GM12878 (cell line): ENCODE measurements at regions not wholly inside any gene's neighbourhood (a gene's known extent, or its start where the extent isn't known, plus 50 kb on each side); places are given as distances from the start of the nearest gene placed in this dataset.

Source experiments
- ATAC-seq: fragments of 200-7000 bp; cut with Tn5 transposase; 3 replicates; pipeline ENCODE4 v1.9.1; 2020; ENCODE audit warnings: mild to moderate bottlenecking, moderate library complexity
- BruUV-seq: library from RNA; stranded (reverse); fragments of 400-500 nt; replicated peaks from 2 replicates; lab custom pipeline; 2021; lab: Mats Ljungman, UMichigan
- CTCF ChIA-PET: fragments of 300-600 bp; sonication (Branson Sonifier 250); formaldehyde crosslinking; extraction: SDS; loops from one replicate; lab custom pipeline; 2021; ENCODE audit warnings: inconsistent platforms; lab: Yijun Ruan, JAX
- POLR2A ChIA-PET: fragments of 350-600 bp; formaldehyde crosslinking; extraction: SDS; loops from one replicate; lab custom pipeline; 2021; ENCODE audit warnings: inconsistent platforms; lab: Charles Lee
- RAD21 ChIA-PET: fragments of 300-600 bp; sonication (Branson Sonifier 250); formaldehyde crosslinking; loops from one replicate; lab custom pipeline; 2023; ENCODE audit warnings: antibody characterized with exemption; ENCODE audit not compliant: unreplicated experiment; lab: Charles Lee
- SMC1A ChIA-PET: fragments of 300-600 bp; sonication (Branson Sonifier 250); formaldehyde crosslinking; loops from one replicate; lab custom pipeline; 2023; ENCODE audit not compliant: unreplicated experiment, uncharacterized antibody; lab: Charles Lee
- DNase-seq: peaks from one replicate; pipeline ENCODE4 v3.0.0-alpha.2; 2011; ENCODE audit warnings: low read depth, low spot score
- FAIRE-seq: peaks from 3 replicates; lab custom pipeline; 2011; peaks lifted over from hg19 to GRCh38; lab: Jason Lieb, UNC
- H2AFZ ChIP-seq: 2 replicates; pipeline ENCODE4 v1.6.0; 2011; ENCODE audit warnings: low read depth, low read length, control low read depth; ENCODE audit not compliant: control insufficient read depth
- H3K27ac ChIP-seq: 2 replicates; pipeline ENCODE4 v1.5.1; 2011; ENCODE audit warnings: control low read depth; ENCODE audit not compliant: control insufficient read depth, insufficient read depth
- H3K27me3 ChIP-seq, 2 experiments: replicated peaks in 1 of 2; 2 replicates each; pipeline versions ENCODE4 v1.6.0 to v1.6.1; 2011; ENCODE audit warnings: low read length in 1 of 2; ENCODE audit not compliant: control insufficient read depth in 2 of 2, insufficient read depth in 2 of 2
- H3K36me3 ChIP-seq, 2 experiments: 2 replicates each; pipeline ENCODE4 v1.5.1; 2011; ENCODE audit warnings: low read length in 1 of 2; ENCODE audit not compliant: control insufficient read depth in 2 of 2, insufficient read depth in 2 of 2
- H3K4me1 ChIP-seq: 2 replicates; pipeline ENCODE4 v1.6.1; 2011; ENCODE audit warnings: mild to moderate bottlenecking, low read length, moderate library complexity, mixed read lengths; ENCODE audit not compliant: control insufficient read depth, insufficient read depth
- H3K4me2 ChIP-seq: 2 replicates; pipeline ENCODE4 v1.6.0; 2011; ENCODE audit warnings: control low read depth; ENCODE audit not compliant: control insufficient read depth, insufficient read depth
- H3K4me3 ChIP-seq: fragments of 200-600 bp; sonication (generic); 2 replicates; pipeline ENCODE4 v1.5.1; 2016
- H3K79me2 ChIP-seq: 2 replicates; pipeline ENCODE4 v1.6.0; 2011; ENCODE audit warnings: low read length; ENCODE audit not compliant: control insufficient read depth, insufficient read depth
- H3K9ac ChIP-seq: 2 replicates; pipeline ENCODE4 v1.8.0; 2011; ENCODE audit warnings: low read length, control low read depth, mixed read lengths; ENCODE audit not compliant: control insufficient read depth, insufficient read depth
- H3K9me3 ChIP-seq: replicated peaks from 3 replicates; pipeline ENCODE4 v1.5.1; 2011; ENCODE audit warnings: mild to moderate bottlenecking, low read length; ENCODE audit not compliant: control insufficient read depth, insufficient read depth
- H4K20me1 ChIP-seq: 2 replicates; pipeline ENCODE4 v1.6.0; 2011; ENCODE audit not compliant: control insufficient read depth, insufficient read depth
- BRCA1 ChIP-seq: IDR thresholded peaks from 2 replicates; pipeline ENCODE4 v1.6.1; 2011; ENCODE audit warnings: low read depth, low read length, improper control_type of control experiment
- CREM ChIP-seq: IDR thresholded peaks from 2 replicates; pipeline ENCODE4 v1.6.1; 2014; ENCODE audit warnings: antibody characterized with exemption, low read depth
- E2F8 ChIP-seq: fragments of 450-650 bp; IDR thresholded peaks from 2 replicates; pipeline ENCODE4 v1.6.1; 2018; ENCODE audit warnings: mild to moderate bottlenecking, low read depth, moderate library complexity; ENCODE audit not compliant: partially characterized antibody
- JUND ChIP-seq: IDR thresholded peaks from 2 replicates; pipeline ENCODE4 v1.6.1; 2012; ENCODE audit warnings: low read depth, mild to moderate bottlenecking, low read length, improper control_type of control experiment, moderate library complexity
- NBN ChIP-seq: fragments of 450-650 bp; IDR thresholded peaks from 2 replicates; pipeline ENCODE4 v1.6.1; 2016
- POLR2AphosphoS5 ChIP-seq: IDR thresholded peaks from 2 replicates; pipeline ENCODE4 v1.6.1; 2011; ENCODE audit warnings: mild to moderate bottlenecking, low read length, inconsistent platforms
- SUPT20H ChIP-seq: IDR thresholded peaks from 2 replicates; pipeline ENCODE4 v1.6.1; 2011; ENCODE audit warnings: low read depth, mild to moderate bottlenecking, low read length, moderate library complexity, borderline replicate concordance; ENCODE audit not compliant: control insufficient read depth
- WGBS: methylation state at CpG from one replicate; pipeline ENCODE4 v1.1.6; 2016; ENCODE audit warnings: low lambda C conversion rate; ENCODE audit not compliant: insufficient replicate concordance, insufficient coverage; ENCODE audit errors: missing lambda C conversion rate; 5-methylcytosine and 5-hydroxymethylcytosine counted together
- in situ Hi-C: fragments of 300-500 bp; cut with MboI; formaldehyde crosslinking; loops from 9 replicates; pipeline ENCODE4 v1.14.3; 2018; ENCODE audit warnings: mixed read lengths
- intact Hi-C: fragments of 100-400 bp; cut with micrococcal nuclease; formaldehyde crosslinking; loops from one replicate; pipeline ENCODE4 v1.14.2; 2022; ENCODE audit not compliant: unreplicated experiment

- DNase-seq (no peak), FAIRE-seq (no peak), ATAC-seq (no peak)
- no peak overlapping the region for H3K9ac ChIP-seq
- ChIA-PET CTCF (interaction anchor here (0.6 kb wide), 2 partner anchors 86 to 107 kb away, joined by 3 read pairs; no protein-coding TSS in a partner anchor), SMC1A (interaction anchor here (1.0 kb wide), 1 partner anchor 17 kb away, joined by 3 read pairs; no protein-coding TSS in a partner anchor), POLR2A (interaction anchor here (0.6 to 1.2 kb wide), 3 partner anchors 16 to 37 kb away, joined by 3 read pairs; no protein-coding TSS in a partner anchor), RAD21 (no interaction called here)
- intact Hi-C loops: no loop called here
- peak overlapping the region; percentile 51; the same call in 1 of the 2 replicates for H2AFZ ChIP-seq
- H3K4me1 ChIP-seq: peaks cover 5% of the 10 kb centered on the region
- H3K4me3 ChIP-seq: no peak overlapping the region
- WGBS: 89% methylated on average over 5 of the region's 6 CpGs
- H3K36me3 ChIP-seq: no peaks in the 10 kb centered on the region
- H3K27ac ChIP-seq: no peak overlapping the region
- H4K20me1 ChIP-seq: no peaks in the 10 kb centered on the region
- H3K4me2 ChIP-seq: no peak overlapping the region
- H3K9me3 ChIP-seq: no peaks in the 10 kb centered on the region
- H3K27me3 ChIP-seq: no peaks in the 10 kb centered on the region
- TF ChIP-seq E2F8: no peak
- no peak for TF ChIP-seq JUND
- TF ChIP-seq CREM: no peak
- no peak for TF ChIP-seq SUPT20H
- no peak for TF ChIP-seq POLR2AphosphoS5
- TF ChIP-seq BRCA1: no peak
- no peak for TF ChIP-seq NBN
- no peaks in the 10 kb centered on the region for H3K79me2 ChIP-seq
- in situ Hi-C loops: no loop called here
- no TSS peak for BruUV-seq
Measured at GRCh38 chr4:40688446-40689095, 58.9 kb upstream of the RBM47 start.
